Right atrium auricular region (tissue), 2 donors: ENCODE measurements at regions not wholly inside any gene's neighbourhood (a gene's known extent, or its start where the extent isn't known, plus 50 kb on each side); places are given as distances from the start of the nearest gene placed in this dataset.

Experiments used
- DNase-seq: peaks from one replicate; pipeline ENCODE4 v3.0.0-alpha.2; 2019; ENCODE audit warnings: low spot score
- H3K27ac ChIP-seq, 2 donors: fragments of 200-600 bp; sonication (generic); 1 replicate in 1 of 2; 2 replicates in 1 of 2; pipeline ENCODE4 v1.5.1; 2016 to 2019
- H3K27me3 ChIP-seq, 2 donors: fragments of 200-600 bp; sonication (generic); one replicate each; pipeline versions ENCODE4 v1.5.1 to v1.6.0; 2017 to 2019
- H3K36me3 ChIP-seq: fragments of 200-600 bp; sonication (generic); one replicate; pipeline ENCODE4 v1.5.1; 2016
- H3K4me1 ChIP-seq, 2 donors: fragments of 200-600 bp; sonication (generic); one replicate each; pipeline versions ENCODE4 v1.5.1 to v1.6.0; 2017 to 2019
- H3K4me3 ChIP-seq, 2 donors: fragments of 200-600 bp; sonication (generic); 1 replicate in 1 of 2; 2 replicates in 1 of 2; pipeline ENCODE4 v1.5.1; 2017 to 2019; ENCODE audit warnings: mild to moderate bottlenecking in 1 of 2, moderate library complexity in 1 of 2
- H3K9me3 ChIP-seq, 2 donors: fragments of 200-600 bp; sonication (generic); one replicate each; pipeline ENCODE4 v1.5.1; 2019
- CTCF ChIP-seq, 2 donors: fragments of 200-600 bp; sonication (generic); IDR thresholded peaks; one replicate each; pipeline ENCODE4 v1.5.1; 2019; ENCODE audit warnings: antibody characterized with exemption in 2 of 2

GRCh38 chr3:148092624-148093347 lies 604.9 kb upstream of the AGTR1 start:
- Histone ChIP-seq H3K36me3 (no peaks in the 10 kb centered on the region), H3K27ac (no peak overlapping the region), H3K9me3 (no peaks in the 10 kb centered on the region), H3K4me1 (no peaks in the 10 kb centered on the region), H3K27me3 (no peaks in the 10 kb centered on the region), H3K4me3 (no peak overlapping the region)
- no peak for DNase-seq
- no peak for TF ChIP-seq CTCF (IDR thresholded peaks at IDR 0.05)

DNA sequence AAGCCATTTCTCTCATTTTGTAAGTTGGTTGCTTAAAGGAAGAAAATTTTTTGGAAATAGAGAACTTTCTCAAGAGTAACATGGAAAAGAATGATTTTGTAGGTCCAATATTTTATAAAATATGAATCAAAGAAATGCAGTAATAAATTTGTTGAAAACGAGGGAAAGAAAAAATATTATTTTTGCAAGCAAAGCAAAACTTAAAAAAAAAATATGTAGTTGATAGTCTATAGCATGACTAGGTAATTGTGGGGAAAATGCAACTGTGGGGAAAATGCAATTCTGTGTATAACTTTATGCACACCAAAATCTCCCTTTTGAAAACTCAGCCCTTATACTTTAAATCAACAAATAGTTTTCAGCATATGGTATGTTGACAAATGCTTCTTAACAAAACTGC lies 604.0 kb upstream of the AGTR1 start:
- no peaks in the 10 kb centered on the region for H3K36me3 ChIP-seq
- H3K27me3 ChIP-seq, result no peaks in the 10 kb centered on the region
- DNase-seq, result no peak
- no peak overlapping the region for H3K4me3 ChIP-seq
- no peak overlapping the region for H3K27ac ChIP-seq
- H3K4me1 ChIP-seq, result no peaks in the 10 kb centered on the region
- no peaks in the 10 kb centered on the region for H3K9me3 ChIP-seq
- no peak for TF ChIP-seq CTCF (IDR thresholded peaks at IDR 0.05)

- no peak overlapping the region for H3K27ac ChIP-seq
- H3K4me3 ChIP-seq, result no peak overlapping the region
- H3K4me1 ChIP-seq, result no peaks in the 10 kb centered on the region
- TF ChIP-seq CTCF (IDR thresholded peaks at IDR 0.05), result no peak
- DNase-seq, result no peak
- no peaks in the 10 kb centered on the region for H3K9me3 ChIP-seq
- no peaks in the 10 kb centered on the region for H3K27me3 ChIP-seq
- no peaks in the 10 kb centered on the region for H3K36me3 ChIP-seq
These were observed 601.7 kb upstream of the AGTR1 start for GRCh38 chr3:148095962-148096361.

- Histone ChIP-seq H3K27me3 (no peaks in the 10 kb centered on the region), H3K36me3 (no peaks in the 10 kb centered on the region), H3K27ac (no peak overlapping the region), H3K9me3 (no peaks in the 10 kb centered on the region), H3K4me1 (no peaks in the 10 kb centered on the region), H3K4me3 (no peak overlapping the region)
- TF ChIP-seq CTCF (IDR thresholded peaks at IDR 0.05), result no peak
- DNase-seq, result no peak
These were observed 597.2 kb upstream of the AGTR1 start for GRCh38 chr3:148100476-148100875.

DNA sequence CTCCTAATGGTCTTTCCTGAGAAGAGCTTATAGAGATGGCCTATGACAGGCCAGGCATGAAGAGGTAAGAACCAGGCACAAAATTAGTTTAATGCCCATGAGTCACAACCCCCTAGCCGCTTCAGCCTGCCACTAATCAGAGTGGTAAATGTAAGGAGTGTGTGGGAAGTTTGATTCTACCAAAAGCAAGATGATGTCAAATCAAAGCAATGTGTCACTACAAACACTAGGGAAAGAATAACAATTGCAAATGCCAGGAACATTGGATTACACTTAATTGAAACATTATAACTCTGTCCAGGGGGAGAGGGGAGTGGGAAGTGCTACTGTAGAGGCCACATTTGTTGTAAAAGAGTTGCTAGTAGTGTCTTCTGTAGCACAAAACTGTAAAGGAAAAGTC lies 596.6 kb upstream of the AGTR1 start:
- H3K27ac ChIP-seq, result no peak overlapping the region
- DNase-seq, result no peak
- H3K9me3 ChIP-seq, result no peaks in the 10 kb centered on the region
- no peaks in the 10 kb centered on the region for H3K4me1 ChIP-seq
- no peak for TF ChIP-seq CTCF (IDR thresholded peaks at IDR 0.05)
- no peaks in the 10 kb centered on the region for H3K27me3 ChIP-seq
- H3K4me3 ChIP-seq, result no peak overlapping the region
- H3K36me3 ChIP-seq, result no peaks in the 10 kb centered on the region

DNA sequence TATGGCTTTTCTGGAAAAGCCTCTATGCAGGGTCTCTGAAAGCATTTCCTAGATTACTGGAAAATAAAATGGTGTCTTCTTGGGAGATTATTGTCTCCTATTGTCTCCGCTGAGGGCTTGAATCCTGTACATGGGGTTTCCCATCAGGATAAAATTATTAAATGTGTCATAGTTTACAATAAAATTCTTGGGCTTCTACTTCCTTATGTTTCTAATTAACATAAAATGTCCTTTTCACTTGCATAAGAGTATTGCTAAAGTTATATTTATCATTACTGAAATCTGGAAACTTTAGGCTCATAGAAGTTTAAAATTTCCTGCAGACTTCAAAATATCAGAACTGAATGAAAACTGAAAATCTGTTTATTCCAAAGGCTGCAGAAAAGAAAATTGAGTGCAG lies 595.5 kb upstream of the AGTR1 start:
- H3K9me3 ChIP-seq, result no peaks in the 10 kb centered on the region
- TF ChIP-seq CTCF (IDR thresholded peaks at IDR 0.05), result no peak
- H3K4me1 ChIP-seq, result no peaks in the 10 kb centered on the region
- no peak overlapping the region for H3K4me3 ChIP-seq
- no peak overlapping the region for H3K27ac ChIP-seq
- H3K27me3 ChIP-seq, result no peaks in the 10 kb centered on the region
- no peaks in the 10 kb centered on the region for H3K36me3 ChIP-seq
- no peak for DNase-seq
